ENCODE measurements at regions not wholly inside any gene's neighbourhood (a gene's known extent, or its start where the extent isn't known, plus 50 kb on each side); places are given as distances from the start of the nearest gene placed in this dataset.

DNA sequence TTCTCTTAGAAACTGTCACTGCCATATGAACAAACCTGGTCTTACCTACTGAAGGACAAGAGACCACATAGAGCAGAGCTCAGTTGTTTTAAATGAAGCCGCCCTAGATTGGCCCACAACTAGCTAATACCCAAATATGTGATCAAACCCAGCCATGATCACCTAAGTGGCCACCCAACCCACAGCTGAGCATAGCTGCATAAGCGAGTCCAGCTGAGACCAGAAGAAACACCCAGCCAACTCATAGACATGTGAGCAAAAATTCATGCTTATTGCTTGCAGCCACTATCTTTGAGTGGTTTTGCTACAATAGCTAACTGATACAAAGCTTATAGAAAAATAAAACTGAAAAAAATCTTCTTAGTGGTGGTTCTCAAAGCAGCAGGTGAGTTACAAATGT is 124.3 kb upstream of the CPNE4 start:
- TF ChIP-seq EZH2 (IDR thresholded peaks at IDR 0.05; ENCODE audit: low read length) (no peak), CTCF (optimal IDR thresholded peaks at IDR 0.05 in 1 of 3, IDR thresholded peaks at IDR 0.05 in 1 of 3, conservative IDR thresholded peaks at IDR 0.05 in 1 of 3; ENCODE audit: extremely low read depth in 1 of 3, insufficient read depth in 2 of 3, low read length in 3 of 3) (no peak)
- H3K4me2 ChIP-seq (ENCODE audit: control insufficient read depth, extremely low read depth, insufficient read depth, low read depth, low read length), result no peak overlapping the region
- FAIRE-seq, result no peak

GRCh38 chr3:132160198-132160597 is 125.4 kb upstream of the CPNE4 start:
- no peak overlapping the region for H3K4me3 ChIP-seq (ENCODE audit: control insufficient read depth in 2 of 3, extremely low read depth in 1 of 3, insufficient read depth in 2 of 3, low read depth in 1 of 3, low read length in 3 of 3)
- H3K9ac ChIP-seq (ENCODE audit: control insufficient read depth, extremely low read depth, insufficient read depth, low read length), result no peak overlapping the region
- no peak overlapping the region for H3K27ac ChIP-seq (ENCODE audit: control insufficient read depth, insufficient read depth, low read length)
- H3K4me2 ChIP-seq (ENCODE audit: control insufficient read depth, extremely low read depth, insufficient read depth, low read depth, low read length), result no peak overlapping the region
- FAIRE-seq, result no peak
- no peak for TF ChIP-seq CTCF (optimal IDR thresholded peaks at IDR 0.05 in 1 of 3, IDR thresholded peaks at IDR 0.05 in 1 of 3, conservative IDR thresholded peaks at IDR 0.05 in 1 of 3; ENCODE audit: extremely low read depth in 1 of 3, insufficient read depth in 2 of 3, low read length in 3 of 3)
- H3K9me1 ChIP-seq (ENCODE audit: control insufficient read depth, extremely low read depth, insufficient read depth, low read length), result no peaks in the 10 kb centered on the region
- no peaks in the 10 kb centered on the region for H3K79me2 ChIP-seq (ENCODE audit: control insufficient read depth, insufficient read depth, low read length)
- H3K36me3 ChIP-seq (ENCODE audit: control insufficient read depth in 2 of 2, extremely low read depth in 1 of 2, insufficient read depth in 2 of 2, low read length in 2 of 2), result no peaks in the 10 kb centered on the region
- H3K4me1 ChIP-seq (ENCODE audit: control insufficient read depth, extremely low read depth, insufficient read depth, low read length), result no peaks in the 10 kb centered on the region
- H2AFZ ChIP-seq (ENCODE audit: control insufficient read depth, low read length), result no peak overlapping the region
- H3K9me3 ChIP-seq (ENCODE audit: control insufficient read depth, low read depth, low read length), result no peaks in the 10 kb centered on the region
- DNase-seq (ENCODE audit: low read depth, low spot score), result no peak
- no peaks in the 10 kb centered on the region for H3K27me3 ChIP-seq (ENCODE audit: control insufficient read depth, extremely low read depth, insufficient read depth, low read length)
- no peaks in the 10 kb centered on the region for H4K20me1 ChIP-seq (ENCODE audit: control insufficient read depth, extremely low read depth, insufficient read depth, low read length)
- dilution Hi-C loops (cut with MboI; ENCODE audit: extremely low pct_ligation_motif_present, low sequenced_read_pairs), result no loop called here

More for the DNA sequence above, 124.3 kb upstream of the CPNE4 start:
- Histone ChIP-seq H3K9ac (ENCODE audit: control insufficient read depth, extremely low read depth, insufficient read depth, low read length) (no peak overlapping the region), H3K27me3 (ENCODE audit: control insufficient read depth, extremely low read depth, insufficient read depth, low read length) (no peaks in the 10 kb centered on the region), H3K4me3 (ENCODE audit: control insufficient read depth in 2 of 3, extremely low read depth in 1 of 3, insufficient read depth in 2 of 3, low read depth in 1 of 3, low read length in 3 of 3) (no peak overlapping the region), H3K4me1 (ENCODE audit: control insufficient read depth, extremely low read depth, insufficient read depth, low read length) (no peaks in the 10 kb centered on the region), H2AFZ (ENCODE audit: control insufficient read depth, low read length) (no peak overlapping the region), H4K20me1 (ENCODE audit: control insufficient read depth, extremely low read depth, insufficient read depth, low read length) (no peaks in the 10 kb centered on the region), H3K79me2 (ENCODE audit: control insufficient read depth, insufficient read depth, low read length) (no peaks in the 10 kb centered on the region), H3K36me3 (ENCODE audit: control insufficient read depth in 2 of 2, extremely low read depth in 1 of 2, insufficient read depth in 2 of 2, low read length in 2 of 2) (no peaks in the 10 kb centered on the region), H3K9me1 (ENCODE audit: control insufficient read depth, extremely low read depth, insufficient read depth, low read length) (no peaks in the 10 kb centered on the region), H3K9me3 (ENCODE audit: control insufficient read depth, low read depth, low read length) (no peaks in the 10 kb centered on the region), H3K27ac (ENCODE audit: control insufficient read depth, insufficient read depth, low read length) (no peak overlapping the region)
- no peak for DNase-seq (ENCODE audit: low read depth, low spot score)
- dilution Hi-C loops (cut with MboI; ENCODE audit: extremely low pct_ligation_motif_present, low sequenced_read_pairs), result no loop called here

All from keratinocyte (primary cell).